ENCODE measurements at regions not wholly inside any gene's neighbourhood (a gene's known extent, or its start where the extent isn't known, plus 50 kb on each side); places are given as distances from the start of the nearest gene placed in this dataset.
A peak's percentile ranks its signal among the peaks of the same experiment; 100 is the strongest.

DNA sequence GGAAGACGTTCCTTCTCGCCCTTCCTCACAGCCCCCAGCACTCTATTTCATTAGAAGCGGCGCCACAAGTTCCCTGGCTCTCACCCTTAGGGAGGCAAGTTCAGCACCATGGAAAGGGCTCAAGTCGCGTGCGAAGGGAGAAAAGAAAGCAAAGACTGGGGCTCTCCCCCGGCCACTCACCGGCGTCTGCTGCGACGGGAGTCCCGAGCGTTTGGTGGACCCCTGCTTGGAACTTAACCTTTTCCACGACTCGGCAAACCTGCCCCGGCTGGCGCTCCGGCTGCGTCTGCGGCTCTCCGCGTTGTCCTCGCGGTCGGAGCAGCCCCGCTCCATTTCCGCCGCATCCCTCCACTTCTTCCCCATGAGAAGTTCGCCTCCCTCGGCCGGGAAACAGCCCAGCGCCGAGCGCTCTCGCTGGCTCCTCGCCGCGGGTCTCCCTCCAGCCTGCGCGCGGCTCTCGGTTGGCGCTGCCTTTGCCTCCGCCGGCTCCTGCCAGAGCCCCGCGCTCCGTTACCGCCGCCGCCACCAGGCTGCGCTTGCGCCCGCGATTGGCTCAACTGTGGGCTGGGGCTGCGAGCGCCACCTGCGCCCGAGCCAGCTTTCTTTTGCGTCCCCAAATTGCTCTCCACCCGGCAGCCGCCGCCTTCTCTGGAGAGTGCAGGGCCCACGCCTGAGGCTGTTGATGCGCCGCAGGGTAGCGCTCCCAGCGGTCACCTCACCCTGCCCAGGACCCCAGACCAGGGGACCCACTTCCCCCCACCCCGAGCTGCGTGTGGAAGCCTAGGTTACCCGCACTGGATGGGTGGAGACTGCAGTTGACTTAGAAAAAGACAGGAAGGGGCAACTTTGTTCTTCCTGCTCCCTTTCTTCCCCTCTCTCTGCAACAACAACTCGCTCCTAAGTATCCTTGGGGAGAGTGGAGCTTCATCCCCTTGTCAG lies 321.6 kb downstream of the CEMIP2 start:
- ATAC-seq (peak; percentile 91 to 98), FAIRE-seq (no peak), DNase-seq (ENCODE audit: low read depth in 1 of 2, low spot score in 1 of 2) (peak; percentile 40 to 48)
- H3K4me1 ChIP-seq, result 0 out of 3 replicates have a peak, but pooled peaks cover 5% of the 10 kb centered on the region
- H3K27ac ChIP-seq, result no peak overlapping the region
- peak overlapping the region; percentile 52 for H3K4me3 ChIP-seq
- TF ChIP-seq BHLHE40 (IDR thresholded peaks at IDR 0.05; ENCODE audit: low read depth, low read length), result peak; percentile 90
- TF ChIP-seq, protein P1, sequence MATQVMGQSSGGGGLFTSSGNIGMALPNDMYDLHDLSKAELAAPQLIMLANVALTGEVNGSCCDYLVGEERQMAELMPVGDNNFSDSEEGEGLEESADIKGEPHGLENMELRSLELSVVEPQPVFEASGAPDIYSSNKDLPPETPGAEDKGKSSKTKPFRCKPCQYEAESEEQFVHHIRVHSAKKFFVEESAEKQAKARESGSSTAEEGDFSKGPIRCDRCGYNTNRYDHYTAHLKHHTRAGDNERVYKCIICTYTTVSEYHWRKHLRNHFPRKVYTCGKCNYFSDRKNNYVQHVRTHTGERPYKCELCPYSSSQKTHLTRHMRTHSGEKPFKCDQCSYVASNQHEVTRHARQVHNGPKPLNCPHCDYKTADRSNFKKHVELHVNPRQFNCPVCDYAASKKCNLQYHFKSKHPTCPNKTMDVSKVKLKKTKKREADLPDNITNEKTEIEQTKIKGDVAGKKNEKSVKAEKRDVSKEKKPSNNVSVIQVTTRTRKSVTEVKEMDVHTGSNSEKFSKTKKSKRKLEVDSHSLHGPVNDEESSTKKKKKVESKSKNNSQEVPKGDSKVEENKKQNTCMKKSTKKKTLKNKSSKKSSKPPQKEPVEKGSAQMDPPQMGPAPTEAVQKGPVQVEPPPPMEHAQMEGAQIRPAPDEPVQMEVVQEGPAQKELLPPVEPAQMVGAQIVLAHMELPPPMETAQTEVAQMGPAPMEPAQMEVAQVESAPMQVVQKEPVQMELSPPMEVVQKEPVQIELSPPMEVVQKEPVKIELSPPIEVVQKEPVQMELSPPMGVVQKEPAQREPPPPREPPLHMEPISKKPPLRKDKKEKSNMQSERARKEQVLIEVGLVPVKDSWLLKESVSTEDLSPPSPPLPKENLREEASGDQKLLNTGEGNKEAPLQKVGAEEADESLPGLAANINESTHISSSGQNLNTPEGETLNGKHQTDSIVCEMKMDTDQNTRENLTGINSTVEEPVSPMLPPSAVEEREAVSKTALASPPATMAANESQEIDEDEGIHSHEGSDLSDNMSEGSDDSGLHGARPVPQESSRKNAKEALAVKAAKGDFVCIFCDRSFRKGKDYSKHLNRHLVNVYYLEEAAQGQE (IDR thresholded peaks at IDR 0.05), result peak; percentile 94
- TF ChIP-seq, protein P2, sequence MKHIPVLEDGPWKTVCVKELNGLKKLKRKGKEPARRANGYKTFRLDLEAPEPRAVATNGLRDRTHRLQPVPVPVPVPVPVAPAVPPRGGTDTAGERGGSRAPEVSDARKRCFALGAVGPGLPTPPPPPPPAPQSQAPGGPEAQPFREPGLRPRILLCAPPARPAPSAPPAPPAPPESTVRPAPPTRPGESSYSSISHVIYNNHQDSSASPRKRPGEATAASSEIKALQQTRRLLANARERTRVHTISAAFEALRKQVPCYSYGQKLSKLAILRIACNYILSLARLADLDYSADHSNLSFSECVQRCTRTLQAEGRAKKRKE (CRISPR knock-in tag; IDR thresholded peaks at IDR 0.05; ENCODE audit: low read depth), result no peak
- TF ChIP-seq EHMT2 (IDR thresholded peaks at IDR 0.05; ENCODE audit: low read depth), result peak; percentile 75; the same call in 1 of the 2 replicates
- TF ChIP-seq, protein P3, sequence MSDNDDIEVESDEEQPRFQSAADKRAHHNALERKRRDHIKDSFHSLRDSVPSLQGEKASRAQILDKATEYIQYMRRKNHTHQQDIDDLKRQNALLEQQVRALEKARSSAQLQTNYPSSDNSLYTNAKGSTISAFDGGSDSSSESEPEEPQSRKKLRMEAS (IDR thresholded peaks at IDR 0.05), result peak; percentile 56; the same call in 1 of the 2 replicates
- TF ChIP-seq, protein P4, sequence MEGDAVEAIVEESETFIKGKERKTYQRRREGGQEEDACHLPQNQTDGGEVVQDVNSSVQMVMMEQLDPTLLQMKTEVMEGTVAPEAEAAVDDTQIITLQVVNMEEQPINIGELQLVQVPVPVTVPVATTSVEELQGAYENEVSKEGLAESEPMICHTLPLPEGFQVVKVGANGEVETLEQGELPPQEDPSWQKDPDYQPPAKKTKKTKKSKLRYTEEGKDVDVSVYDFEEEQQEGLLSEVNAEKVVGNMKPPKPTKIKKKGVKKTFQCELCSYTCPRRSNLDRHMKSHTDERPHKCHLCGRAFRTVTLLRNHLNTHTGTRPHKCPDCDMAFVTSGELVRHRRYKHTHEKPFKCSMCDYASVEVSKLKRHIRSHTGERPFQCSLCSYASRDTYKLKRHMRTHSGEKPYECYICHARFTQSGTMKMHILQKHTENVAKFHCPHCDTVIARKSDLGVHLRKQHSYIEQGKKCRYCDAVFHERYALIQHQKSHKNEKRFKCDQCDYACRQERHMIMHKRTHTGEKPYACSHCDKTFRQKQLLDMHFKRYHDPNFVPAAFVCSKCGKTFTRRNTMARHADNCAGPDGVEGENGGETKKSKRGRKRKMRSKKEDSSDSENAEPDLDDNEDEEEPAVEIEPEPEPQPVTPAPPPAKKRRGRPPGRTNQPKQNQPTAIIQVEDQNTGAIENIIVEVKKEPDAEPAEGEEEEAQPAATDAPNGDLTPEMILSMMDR (IDR thresholded peaks at IDR 0.05), result peak; percentile 37
- peak; percentile 47 to 56; a peak in 4 of 5 replicates for TF ChIP-seq RAD21 (conservative IDR thresholded peaks at IDR 0.05 in 1 of 2, IDR thresholded peaks at IDR 0.05 in 1 of 2)
- no peak for TF ChIP-seq NPAS2 (CRISPR knock-in tag; IDR thresholded peaks at IDR 0.05; ENCODE audit: borderline replicate concordance)
- TF ChIP-seq, protein P5, sequence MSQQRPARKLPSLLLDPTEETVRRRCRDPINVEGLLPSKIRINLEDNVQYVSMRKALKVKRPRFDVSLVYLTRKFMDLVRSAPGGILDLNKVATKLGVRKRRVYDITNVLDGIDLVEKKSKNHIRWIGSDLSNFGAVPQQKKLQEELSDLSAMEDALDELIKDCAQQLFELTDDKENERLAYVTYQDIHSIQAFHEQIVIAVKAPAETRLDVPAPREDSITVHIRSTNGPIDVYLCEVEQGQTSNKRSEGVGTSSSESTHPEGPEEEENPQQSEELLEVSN (IDR thresholded peaks at IDR 0.05; ENCODE audit: borderline replicate concordance, low read depth), result peak; percentile 48; the same call in 1 of the 2 replicates
- peak; percentile 49; the same call in 2 of the 3 replicates for TF ChIP-seq SMC3 (IDR thresholded peaks at IDR 0.05)
- H3K9me3 ChIP-seq, result peaks cover 3% of the 10 kb centered on the region; the same call in 1 of the 3 replicates
- peak overlapping the region; percentile 99 for H3K4me2 ChIP-seq
- WGBS (ENCODE audit: missing lambda C conversion rate), result 3% methylated on average over 45 of the region's 73 CpGs
- ChIA-PET POLR2A (no interaction called here), CTCF (interaction anchor here (1.0 to 1.6 kb wide), 4 partner anchors 19 to 372 kb away, joined by 3 to 5 read pairs (median 4); no protein-coding TSS in a partner anchor)

DNA sequence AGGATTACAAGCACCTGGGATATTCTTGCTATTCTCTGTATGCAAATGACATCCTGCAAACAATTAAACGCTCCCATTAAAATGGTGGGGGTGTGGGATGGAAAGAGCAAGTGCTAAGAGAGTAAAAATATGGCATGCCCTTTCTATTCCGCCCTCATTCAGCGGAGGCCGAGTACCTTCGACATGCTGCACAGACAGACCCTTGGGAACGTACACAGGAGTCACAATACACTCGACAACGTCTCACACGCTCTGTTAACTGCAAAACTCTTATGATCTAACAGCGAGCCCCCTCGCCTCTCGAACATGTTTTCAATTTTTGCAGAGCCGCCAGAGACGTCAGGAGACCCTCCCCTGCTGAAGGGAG lies 322.2 kb downstream of the CEMIP2 start:
- Histone ChIP-seq H3K4me1 (0 out of 3 replicates have a peak, but pooled peaks cover 5% of the 10 kb centered on the region), H3K4me3 (peak overlapping the region; percentile 52; the same call in 2 of the 3 replicates), H3K27ac (no peak overlapping the region), H3K4me2 (peak overlapping the region; percentile 99), H3K9me3 (no peaks in the 10 kb centered on the region)
- ATAC-seq (peak; percentile 46 to 61; a peak in 4 of 6 replicates), DNase-seq (ENCODE audit: low read depth in 1 of 2, low spot score in 1 of 2) (no peak), FAIRE-seq (no peak)
- CTCF ChIA-PET, result no interaction called here
- 8% methylated on average over 14 of the region's 14 CpGs for WGBS (ENCODE audit: missing lambda C conversion rate)
- POLR2A ChIA-PET, result no interaction called here
- TF ChIP-seq RFX5 (IDR thresholded peaks at IDR 0.05), result no peak
- TF ChIP-seq, protein P6, sequence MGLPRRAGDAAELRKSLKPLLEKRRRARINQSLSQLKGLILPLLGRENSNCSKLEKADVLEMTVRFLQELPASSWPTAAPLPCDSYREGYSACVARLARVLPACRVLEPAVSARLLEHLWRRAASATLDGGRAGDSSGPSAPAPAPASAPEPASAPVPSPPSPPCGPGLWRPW (IDR thresholded peaks at IDR 0.05), result no peak
- TF ChIP-seq EP300 (IDR thresholded peaks at IDR 0.05), result no peak
- TF ChIP-seq, protein P2 (CRISPR knock-in tag; IDR thresholded peaks at IDR 0.05; ENCODE audit: low read depth), result no peak
- no peak for TF ChIP-seq PHF8 (IDR thresholded peaks at IDR 0.05; ENCODE audit: borderline replicate concordance, low read depth)
- TF ChIP-seq ESRRA (IDR thresholded peaks at IDR 0.05; ENCODE audit: borderline replicate concordance, low read length), result no peak
- TF ChIP-seq NPAS2 (CRISPR knock-in tag; IDR thresholded peaks at IDR 0.05; ENCODE audit: borderline replicate concordance), result no peak
- no peak for TF ChIP-seq ZFP36 (IDR thresholded peaks at IDR 0.05; ENCODE audit: borderline replicate concordance, partially characterized antibody)
- TF ChIP-seq TFCP2L1 (CRISPR knock-in tag; IDR thresholded peaks at IDR 0.05), result no peak
- TF ChIP-seq FOSB (CRISPR knock-in tag; IDR thresholded peaks at IDR 0.05), result no peak
- TF ChIP-seq RCOR1 (IDR thresholded peaks at IDR 0.05; ENCODE audit: low read depth, low read length), result no peak
- TF ChIP-seq, protein P7, sequence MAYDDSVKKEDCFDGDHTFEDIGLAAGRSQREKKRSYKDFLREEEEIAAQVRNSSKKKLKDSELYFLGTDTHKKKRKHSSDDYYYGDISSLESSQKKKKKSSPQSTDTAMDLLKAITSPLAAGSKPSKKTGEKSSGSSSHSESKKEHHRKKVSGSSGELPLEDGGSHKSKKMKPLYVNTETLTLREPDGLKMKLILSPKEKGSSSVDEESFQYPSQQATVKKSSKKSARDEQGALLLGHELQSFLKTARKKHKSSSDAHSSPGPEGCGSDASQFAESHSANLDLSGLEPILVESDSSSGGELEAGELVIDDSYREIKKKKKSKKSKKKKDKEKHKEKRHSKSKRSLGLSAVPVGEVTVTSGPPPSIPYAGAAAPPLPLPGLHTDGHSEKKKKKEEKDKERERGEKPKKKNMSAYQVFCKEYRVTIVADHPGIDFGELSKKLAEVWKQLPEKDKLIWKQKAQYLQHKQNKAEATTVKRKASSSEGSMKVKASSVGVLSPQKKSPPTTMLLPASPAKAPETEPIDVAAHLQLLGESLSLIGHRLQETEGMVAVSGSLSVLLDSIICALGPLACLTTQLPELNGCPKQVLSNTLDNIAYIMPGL (CRISPR knock-in tag; IDR thresholded peaks at IDR 0.05; ENCODE audit: borderline replicate concordance), result no peak
- no peak for TF ChIP-seq KDM5A (IDR thresholded peaks at IDR 0.05)
- no peak for TF ChIP-seq SMC3 (IDR thresholded peaks at IDR 0.05)
- no peak for TF ChIP-seq SREBF2 (IDR thresholded peaks at IDR 0.05)

Data from A549 (cell line).